A673 (cell line): ENCODE measurements at regions not wholly inside any gene's neighbourhood (a gene's known extent, or its start where the extent isn't known, plus 50 kb on each side); places are given as distances from the start of the nearest gene placed in this dataset.

Source experiments
- BruUV-seq: library from RNA; stranded (reverse); fragments of 400-500 nt; replicated peaks from 2 replicates; lab custom pipeline; 2021; lab: Mats Ljungman, UMichigan
- CTCF ChIA-PET: fragments of 300-600 bp; sonication (Branson Sonifier 250); formaldehyde crosslinking; loops from one replicate; lab custom pipeline; 2022; ENCODE audit warnings: antibody characterized with exemption; lab: Charles Lee
- POLR2A ChIA-PET: fragments of 300-600 bp; sonication (Branson Sonifier 250); formaldehyde crosslinking; loops from one replicate; lab custom pipeline; 2022; ENCODE audit warnings: antibody characterized with exemption; ENCODE audit not compliant: low non-redundant PET; lab: Charles Lee
- DNase-seq: peaks from one replicate; pipeline ENCODE4 v3.0.0-alpha.2; 2015; ENCODE audit warnings: low spot score
- H3K27ac ChIP-seq: fragments of 200-600 bp; sonication (generic); 2 replicates; pipeline ENCODE4 v1.5.1; 2016; ENCODE audit warnings: mixed run types, low read depth, mild to moderate bottlenecking, mixed read lengths, antibody characterized with exemption, low read length; ENCODE audit not compliant: poor library complexity, severe bottlenecking
- H3K27me3 ChIP-seq: fragments of 200-600 bp; sonication (generic); replicated peaks from 2 replicates; pipeline ENCODE4 v1.6.1; 2017; ENCODE audit warnings: mixed run types, low read depth, mild to moderate bottlenecking, mixed read lengths, antibody characterized with exemption, low read length; ENCODE audit not compliant: insufficient read depth, poor library complexity
- H3K36me3 ChIP-seq: fragments of 200-600 bp; sonication (generic); 2 replicates; pipeline ENCODE4 v1.6.1; 2016; ENCODE audit warnings: mixed run types, mild to moderate bottlenecking, mixed read lengths, antibody characterized with exemption, low read length; ENCODE audit not compliant: insufficient read depth, poor library complexity, severe bottlenecking
- H3K4me1 ChIP-seq: fragments of 200-600 bp; sonication (generic); 2 replicates; pipeline ENCODE4 v1.6.1; 2017; ENCODE audit warnings: mixed run types, mild to moderate bottlenecking, mixed read lengths, antibody characterized with exemption, low read length; ENCODE audit not compliant: insufficient read depth, poor library complexity, severe bottlenecking
- H3K4me3 ChIP-seq: fragments of 200-600 bp; sonication (generic); 2 replicates; pipeline ENCODE4 v1.5.1; 2016; ENCODE audit warnings: low read depth, mixed run types, mild to moderate bottlenecking, mixed read lengths, low read length; ENCODE audit not compliant: poor library complexity, severe bottlenecking
- H3K9me3 ChIP-seq: fragments of 200-600 bp; sonication (generic); 2 replicates; pipeline ENCODE4 v1.6.1; 2016; ENCODE audit warnings: mixed run types, low read depth, mild to moderate bottlenecking, mixed read lengths, antibody characterized with exemption, low read length; ENCODE audit not compliant: poor library complexity, severe bottlenecking
- CTCF ChIP-seq: fragments of 300-800, 200-600 bp; sonication (generic); conservative IDR thresholded peaks from 2 replicates; pipeline ENCODE4 v1.5.1; 2017; ENCODE audit warnings: low read depth, mild to moderate bottlenecking, antibody characterized with exemption, low read length, moderate library complexity, mixed read lengths
- EZH2 ChIP-seq: fragments of 200-600 bp; sonication (generic); IDR thresholded peaks from 2 replicates; pipeline ENCODE4 v1.6.1; 2017; ENCODE audit warnings: borderline replicate concordance, low read depth, mild to moderate bottlenecking, mixed read lengths, antibody characterized with exemption, low read length; ENCODE audit not compliant: poor library complexity, severe bottlenecking
- intact Hi-C: fragments of 100-400 bp; cut with micrococcal nuclease; formaldehyde crosslinking; loops from one replicate; pipeline ENCODE4 v1.10.0; 2022; ENCODE audit not compliant: unreplicated experiment

GRCh38 chr9:87354147-87354546, 143.5 kb upstream of the DAPK1 start:
- DNase-seq, result no peak
- ChIA-PET CTCF (no interaction called here), POLR2A (no interaction called here)
- no peaks in the 10 kb centered on the region for H3K27me3 ChIP-seq
- intact Hi-C loops, result no loop called here
- H3K36me3 ChIP-seq, result peaks cover 3% of the 10 kb centered on the region
- no TSS peak for BruUV-seq
- peaks cover 7% of the 10 kb centered on the region for H3K9me3 ChIP-seq
- no peak overlapping the region for H3K4me3 ChIP-seq
- TF ChIP-seq CTCF (no peak), EZH2 (no peak)
- H3K4me1 ChIP-seq, result peaks cover 11% of the 10 kb centered on the region
- H3K27ac ChIP-seq, result no peak overlapping the region

- Histone ChIP-seq H3K27me3 (no peaks in the 10 kb centered on the region), H3K4me3 (no peak overlapping the region), H3K27ac (no peak overlapping the region), H3K9me3 (peaks cover 3% of the 10 kb centered on the region), H3K36me3 (no peaks in the 10 kb centered on the region), H3K4me1 (peaks cover 9% of the 10 kb centered on the region)
- intact Hi-C loops, result no loop called here
- no peak for TF ChIP-seq CTCF
- TF ChIP-seq EZH2, result no peak
- ChIA-PET POLR2A (no interaction called here), CTCF (interaction anchor here (0.6 kb wide), 1 partner anchor 1961 kb away, joined by 3 read pairs; no protein-coding TSS in a partner anchor)
- BruUV-seq, result no TSS peak
- no peak for DNase-seq
These were observed 140.1 kb upstream of the DAPK1 start for GRCh38 chr9:87357600-87357999.

- POLR2A ChIA-PET, result no interaction called here
- Histone ChIP-seq H3K4me1 (no peaks in the 10 kb centered on the region), H3K4me3 (no peak overlapping the region), H3K27ac (no peak overlapping the region), H3K9me3 (peaks cover 3% of the 10 kb centered on the region), H3K27me3 (no peaks in the 10 kb centered on the region), H3K36me3 (no peaks in the 10 kb centered on the region)
- TF ChIP-seq EZH2 (no peak), CTCF (no peak)
- intact Hi-C loops, result no loop called here
- DNase-seq, result no peak
- CTCF ChIA-PET, result no interaction called here
- no TSS peak for BruUV-seq
These were observed 138.4 kb upstream of the DAPK1 start for GRCh38 chr9:87359264-87359663.
